ENCODE measurements at regions not wholly inside any gene's neighbourhood (a gene's known extent, or its start where the extent isn't known, plus 50 kb on each side); places are given as distances from the start of the nearest gene placed in this dataset.

GRCh38 chr14:49960453-49960852, 67.6 kb downstream of the ARF6 start (continued):
- TF ChIP-seq CHD7 (IDR thresholded peaks at IDR 0.05; ENCODE audit: insufficient replicate concordance, low read length) (no peak), RFX5 (IDR thresholded peaks at IDR 0.05; ENCODE audit: borderline replicate concordance, low read depth, low read length) (no peak), SIRT6 (IDR thresholded peaks at IDR 0.05; ENCODE audit: low read length) (no peak), POU5F1 (IDR thresholded peaks at IDR 0.05; ENCODE audit: low read depth, low read length) (no peak), MAX (IDR thresholded peaks at IDR 0.05) (no peak), KDM1A (IDR thresholded peaks at IDR 0.05; ENCODE audit: borderline replicate concordance, low read length) (no peak)

Measured in H1 (cell line).